ENCODE measurements at regions not wholly inside any gene's neighbourhood (a gene's known extent, or its start where the extent isn't known, plus 50 kb on each side); places are given as distances from the start of the nearest gene placed in this dataset.

- H3K27me3 Mint-ChIP-seq (ENCODE audit: low read depth), result no peaks in the 10 kb centered on the region
- peak overlapping the region; percentile 70 for H3K4me3 Mint-ChIP-seq (ENCODE audit: unreplicated experiment)
- DNase-seq (ENCODE audit: low spot score), result peak; percentile 96
- H3K36me3 Mint-ChIP-seq (ENCODE audit: low read depth), result no peaks in the 10 kb centered on the region
- H3K9me3 Mint-ChIP-seq (ENCODE audit: low read depth), result no peaks in the 10 kb centered on the region
- no peak for TF ChIP-seq CTCF (IDR thresholded peaks at IDR 0.05)
- H3K4me1 Mint-ChIP-seq (ENCODE audit: low read depth), result peaks cover 40% of the 10 kb centered on the region
- H3K27ac Mint-ChIP-seq (ENCODE audit: unreplicated experiment), result peak overlapping the region; percentile 87
Measured at GRCh38 chr1:58903514-58904298, 119.9 kb upstream of the JUN start.

- TF ChIP-seq CTCF (IDR thresholded peaks at IDR 0.05), result no peak
- DNase-seq (ENCODE audit: low spot score), result no peak
- peaks cover 47% of the 10 kb centered on the region for H3K4me1 Mint-ChIP-seq (ENCODE audit: low read depth)
- H3K4me3 Mint-ChIP-seq (ENCODE audit: unreplicated experiment), result peak overlapping the region; percentile 70
- H3K27ac Mint-ChIP-seq (ENCODE audit: unreplicated experiment), result peak overlapping the region; percentile 87
- H3K9me3 Mint-ChIP-seq (ENCODE audit: low read depth), result no peaks in the 10 kb centered on the region
- no peaks in the 10 kb centered on the region for H3K36me3 Mint-ChIP-seq (ENCODE audit: low read depth)
- no peaks in the 10 kb centered on the region for H3K27me3 Mint-ChIP-seq (ENCODE audit: low read depth)
Measured at GRCh38 chr1:58904299-58905125, 120.7 kb upstream of the JUN start.

- no peaks in the 10 kb centered on the region for H3K36me3 Mint-ChIP-seq (ENCODE audit: low read depth)
- DNase-seq (ENCODE audit: low spot score), result no peak
- TF ChIP-seq CTCF (IDR thresholded peaks at IDR 0.05), result no peak
- no peaks in the 10 kb centered on the region for H3K9me3 Mint-ChIP-seq (ENCODE audit: low read depth)
- no peaks in the 10 kb centered on the region for H3K27me3 Mint-ChIP-seq (ENCODE audit: low read depth)
- H3K4me3 Mint-ChIP-seq (ENCODE audit: unreplicated experiment), result peak overlapping the region; percentile 11
- peak overlapping the region; percentile 54 for H3K27ac Mint-ChIP-seq (ENCODE audit: unreplicated experiment)
- H3K4me1 Mint-ChIP-seq (ENCODE audit: low read depth), result peaks cover 44% of the 10 kb centered on the region
Measured at GRCh38 chr1:58905126-58905490, 121.3 kb upstream of the JUN start.

GRCh38 chr1:58905628-58906221, 121.9 kb upstream of the JUN start:
- no peaks in the 10 kb centered on the region for H3K27me3 Mint-ChIP-seq (ENCODE audit: low read depth)
- H3K4me1 Mint-ChIP-seq (ENCODE audit: low read depth), result peaks cover 38% of the 10 kb centered on the region
- no peak overlapping the region for H3K27ac Mint-ChIP-seq (ENCODE audit: unreplicated experiment)
- TF ChIP-seq CTCF (IDR thresholded peaks at IDR 0.05), result no peak
- DNase-seq (ENCODE audit: low spot score), result no peak
- no peaks in the 10 kb centered on the region for H3K9me3 Mint-ChIP-seq (ENCODE audit: low read depth)
- H3K36me3 Mint-ChIP-seq (ENCODE audit: low read depth), result no peaks in the 10 kb centered on the region
- no peak overlapping the region for H3K4me3 Mint-ChIP-seq (ENCODE audit: unreplicated experiment)

- H3K4me1 Mint-ChIP-seq (ENCODE audit: low read depth), result peaks cover 28% of the 10 kb centered on the region
- no peak for TF ChIP-seq CTCF (IDR thresholded peaks at IDR 0.05)
- no peaks in the 10 kb centered on the region for H3K36me3 Mint-ChIP-seq (ENCODE audit: low read depth)
- H3K27ac Mint-ChIP-seq (ENCODE audit: unreplicated experiment), result no peak overlapping the region
- H3K4me3 Mint-ChIP-seq (ENCODE audit: unreplicated experiment), result no peak overlapping the region
- no peaks in the 10 kb centered on the region for H3K27me3 Mint-ChIP-seq (ENCODE audit: low read depth)
- no peaks in the 10 kb centered on the region for H3K9me3 Mint-ChIP-seq (ENCODE audit: low read depth)
- DNase-seq (ENCODE audit: low spot score), result no peak
Measured at GRCh38 chr1:58907398-58907797, 123.6 kb upstream of the JUN start.
